ENCODE measurements at regions not wholly inside any gene's neighbourhood (a gene's known extent, or its start where the extent isn't known, plus 50 kb on each side); places are given as distances from the start of the nearest gene placed in this dataset.

DNA sequence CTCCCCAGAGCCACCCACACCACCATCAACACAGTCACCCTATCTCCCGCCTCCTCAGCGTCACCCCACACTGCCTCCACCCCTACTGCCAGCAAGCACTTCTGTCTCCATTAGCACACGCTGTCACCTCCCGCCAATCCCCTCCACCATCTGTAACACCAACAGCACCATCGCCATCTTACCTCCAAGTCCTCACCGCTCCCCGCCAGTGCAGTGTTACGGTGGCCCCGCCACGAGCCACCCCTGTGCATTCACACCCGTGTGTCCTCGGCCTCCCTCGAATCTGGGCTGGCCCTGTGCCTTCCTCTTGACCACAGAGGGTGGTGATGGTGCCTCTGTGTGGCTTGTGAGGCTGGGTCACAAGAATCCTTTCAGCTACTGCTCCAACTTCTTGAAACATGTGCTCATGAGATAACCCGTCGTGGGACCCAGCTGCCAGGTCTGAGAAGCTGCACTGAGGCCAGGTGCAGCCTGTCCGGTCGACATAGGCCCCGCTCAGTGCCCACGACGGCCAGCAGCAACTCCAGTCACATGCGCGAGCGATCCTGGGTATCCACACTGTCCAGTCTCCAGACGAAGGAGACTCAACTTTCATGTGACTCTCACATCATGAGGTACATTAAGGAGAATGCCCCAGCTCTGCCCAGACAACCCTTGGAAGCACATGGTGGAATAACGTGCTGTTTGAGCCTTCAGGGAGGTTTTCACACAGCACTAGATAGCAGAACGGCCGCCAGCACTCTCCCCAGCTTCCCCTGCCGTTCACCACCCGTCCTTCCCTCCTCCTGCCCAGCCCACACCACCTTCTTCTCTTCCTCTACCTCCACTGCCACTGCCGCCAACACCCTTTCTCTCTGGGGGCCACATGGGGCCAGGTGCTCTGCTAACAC is 72.6 kb upstream of the ASB18 start:
- TF ChIP-seq, protein P1, sequence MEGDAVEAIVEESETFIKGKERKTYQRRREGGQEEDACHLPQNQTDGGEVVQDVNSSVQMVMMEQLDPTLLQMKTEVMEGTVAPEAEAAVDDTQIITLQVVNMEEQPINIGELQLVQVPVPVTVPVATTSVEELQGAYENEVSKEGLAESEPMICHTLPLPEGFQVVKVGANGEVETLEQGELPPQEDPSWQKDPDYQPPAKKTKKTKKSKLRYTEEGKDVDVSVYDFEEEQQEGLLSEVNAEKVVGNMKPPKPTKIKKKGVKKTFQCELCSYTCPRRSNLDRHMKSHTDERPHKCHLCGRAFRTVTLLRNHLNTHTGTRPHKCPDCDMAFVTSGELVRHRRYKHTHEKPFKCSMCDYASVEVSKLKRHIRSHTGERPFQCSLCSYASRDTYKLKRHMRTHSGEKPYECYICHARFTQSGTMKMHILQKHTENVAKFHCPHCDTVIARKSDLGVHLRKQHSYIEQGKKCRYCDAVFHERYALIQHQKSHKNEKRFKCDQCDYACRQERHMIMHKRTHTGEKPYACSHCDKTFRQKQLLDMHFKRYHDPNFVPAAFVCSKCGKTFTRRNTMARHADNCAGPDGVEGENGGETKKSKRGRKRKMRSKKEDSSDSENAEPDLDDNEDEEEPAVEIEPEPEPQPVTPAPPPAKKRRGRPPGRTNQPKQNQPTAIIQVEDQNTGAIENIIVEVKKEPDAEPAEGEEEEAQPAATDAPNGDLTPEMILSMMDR (IDR thresholded peaks at IDR 0.05 in 2 of 3, conservative IDR thresholded peaks at IDR 0.05 in 1 of 3; ENCODE audit: borderline replicate concordance in 1 of 3, insufficient read depth in 1 of 3, low read depth in 2 of 3, low read length in 2 of 3) = no peak
- no peak for TF ChIP-seq EZH2 (IDR thresholded peaks at IDR 0.05)
- TF ChIP-seq POLR2A (IDR thresholded peaks at IDR 0.05; ENCODE audit: borderline replicate concordance, extremely low read depth, insufficient read depth, insufficient read length) = no peak
